HG02870 (cell line): ENCODE measurements at regions not wholly inside any gene's neighbourhood (a gene's known extent, or its start where the extent isn't known, plus 50 kb on each side); places are given as distances from the start of the nearest gene placed in this dataset.

Source experiments
- ATAC-seq: cut with Tn5 transposase; IDR thresholded peaks from one replicate; pipeline ENCODE4 v1.9.1; 2021; ENCODE audit warnings: mild to moderate bottlenecking, moderate library complexity; ENCODE audit not compliant: unreplicated experiment

DNA sequence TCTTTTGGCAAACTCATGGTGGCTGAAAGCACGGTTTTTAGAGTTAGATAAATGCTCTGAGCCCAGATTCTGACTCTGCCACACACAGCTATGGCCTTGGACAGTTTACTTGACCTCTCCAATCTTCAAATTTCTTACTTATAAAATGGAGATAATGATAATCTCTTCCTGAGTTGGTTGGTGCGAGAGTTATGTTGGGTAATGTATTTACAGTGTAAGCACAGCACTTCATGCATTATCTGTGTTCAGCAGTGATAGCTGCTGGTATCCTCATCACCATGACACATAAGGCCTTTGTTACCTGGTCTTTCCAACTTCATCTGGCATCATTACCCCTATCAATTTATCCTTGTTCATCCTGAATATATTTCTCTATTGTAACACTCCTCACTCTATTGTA, 178.8 kb upstream of the ELL2 start:
- ATAC-seq: no peak

DNA sequence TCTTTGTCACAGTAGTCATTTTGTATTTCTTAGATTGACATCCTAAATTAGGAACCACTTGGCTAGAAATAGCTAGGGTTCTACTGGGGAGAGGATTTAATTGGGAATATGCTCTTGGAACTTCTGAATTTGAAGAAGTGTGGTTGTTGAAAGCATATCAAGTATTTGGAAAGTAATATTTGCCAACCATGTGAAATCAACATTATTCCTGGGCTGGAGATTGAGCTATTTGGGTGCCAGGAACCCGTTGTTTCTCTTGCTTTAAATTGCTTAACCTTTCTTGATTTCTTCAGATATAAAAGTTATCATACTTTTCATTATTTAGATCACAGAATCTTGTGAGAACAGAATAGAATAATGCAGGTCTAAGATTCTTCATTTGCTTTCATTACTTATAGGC, 178.4 kb upstream of the ELL2 start:
- no peak for ATAC-seq

DNA sequence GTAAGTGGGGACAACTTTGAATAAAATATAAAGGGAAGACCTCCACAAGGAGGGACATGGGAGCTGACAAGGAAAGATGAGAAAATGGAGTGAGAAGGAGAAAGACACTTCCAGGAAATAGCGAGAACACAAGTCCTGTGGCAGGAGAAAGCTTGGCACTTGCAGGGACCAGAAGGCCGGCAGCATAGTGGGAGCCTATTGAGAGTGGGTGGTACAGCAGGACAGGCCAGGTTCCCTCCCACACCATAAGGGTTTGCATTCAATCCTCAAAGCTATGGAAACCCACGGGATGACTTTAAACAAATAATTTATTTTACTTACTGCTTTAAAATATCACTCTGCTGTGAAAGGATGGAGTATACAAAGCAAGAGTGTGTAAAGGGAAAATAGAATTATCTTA, 173.2 kb upstream of the ELL2 start:
- ATAC-seq: no peak

DNA sequence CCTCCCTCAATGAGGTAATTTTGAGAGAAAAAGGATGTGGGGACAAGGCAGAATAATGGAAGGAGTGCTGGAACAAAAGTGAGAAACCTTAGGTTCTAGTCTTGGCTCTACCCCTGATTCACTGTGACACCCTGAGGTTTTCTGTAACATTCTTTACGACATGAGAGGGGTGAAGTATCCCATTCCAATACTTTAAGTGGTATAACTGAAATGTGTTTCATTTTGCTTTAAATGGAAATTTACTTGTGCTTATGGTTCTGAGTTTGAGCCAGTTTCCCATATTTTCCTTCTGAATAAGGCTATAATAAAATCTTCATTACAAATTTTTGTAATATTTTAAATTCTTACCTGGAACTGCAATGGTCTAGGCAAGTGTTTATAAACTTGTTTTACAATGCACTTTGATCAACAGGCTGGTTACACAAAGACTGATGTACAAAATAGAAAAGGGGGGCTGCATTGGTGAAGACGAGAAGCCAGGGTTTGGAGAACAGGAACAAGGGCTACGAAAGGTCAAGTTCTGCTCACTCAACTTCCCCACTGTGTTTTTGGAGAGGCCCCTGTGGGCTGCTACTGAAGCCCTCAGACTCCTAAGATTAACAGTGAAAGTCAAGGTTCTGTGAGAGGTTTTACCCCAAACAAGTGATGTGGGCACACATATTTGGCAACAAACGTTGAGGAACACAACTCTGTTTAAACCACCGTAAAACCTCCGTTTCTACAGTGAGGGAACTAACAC, 171.9 kb upstream of the ELL2 start:
- ATAC-seq: no peak

DNA sequence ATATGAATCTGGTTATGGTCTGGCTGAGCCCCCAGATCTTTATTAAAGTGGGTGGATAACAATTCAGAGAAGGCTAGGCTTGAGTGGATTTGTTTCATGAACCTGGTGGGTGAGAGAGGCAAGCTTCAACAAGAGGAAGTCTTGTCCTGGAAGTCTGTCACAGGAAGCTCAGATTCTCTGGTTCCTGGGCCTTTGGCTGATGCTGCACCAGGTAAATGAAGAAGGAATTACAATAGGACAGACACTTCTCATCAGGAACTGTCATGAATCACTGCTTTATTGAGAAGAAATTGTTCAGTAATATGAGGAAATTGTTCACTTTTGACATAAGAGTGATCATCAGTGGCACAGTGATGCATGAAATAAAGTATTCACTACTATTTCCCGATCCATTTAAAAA, 167.6 kb upstream of the ELL2 start:
- ATAC-seq: no peak

DNA sequence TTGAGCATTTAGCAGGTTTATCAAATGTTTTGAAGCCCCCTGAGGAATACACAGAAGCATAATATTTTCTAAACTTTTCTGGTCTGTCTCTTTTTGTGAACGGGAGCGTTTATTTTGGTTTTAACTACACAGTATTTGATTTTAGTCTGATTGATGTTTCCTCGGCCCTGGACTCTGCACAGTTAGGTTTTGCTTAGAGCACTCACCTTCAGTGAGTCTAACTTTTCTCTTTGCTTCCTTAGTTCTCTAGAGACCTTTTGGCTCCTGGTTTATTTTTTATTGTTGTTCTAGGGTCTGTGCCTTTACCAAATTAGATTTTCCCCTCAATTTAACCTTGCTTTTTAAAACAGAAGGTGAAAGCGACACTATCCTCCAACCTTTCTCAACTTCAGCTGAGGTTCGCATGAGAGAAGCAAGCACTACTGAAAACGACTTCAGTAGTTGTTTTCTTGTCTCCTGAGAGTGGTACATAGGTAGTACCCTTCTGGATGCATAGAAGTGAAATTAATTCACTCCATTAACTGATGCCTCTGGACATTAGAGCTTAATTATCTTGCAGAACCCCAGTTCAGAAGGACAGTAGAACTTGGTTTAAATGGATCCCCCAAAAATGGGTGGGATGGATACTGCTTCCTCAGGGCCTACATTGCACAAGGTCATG, 166.7 kb upstream of the ELL2 start:
- no peak for ATAC-seq

DNA sequence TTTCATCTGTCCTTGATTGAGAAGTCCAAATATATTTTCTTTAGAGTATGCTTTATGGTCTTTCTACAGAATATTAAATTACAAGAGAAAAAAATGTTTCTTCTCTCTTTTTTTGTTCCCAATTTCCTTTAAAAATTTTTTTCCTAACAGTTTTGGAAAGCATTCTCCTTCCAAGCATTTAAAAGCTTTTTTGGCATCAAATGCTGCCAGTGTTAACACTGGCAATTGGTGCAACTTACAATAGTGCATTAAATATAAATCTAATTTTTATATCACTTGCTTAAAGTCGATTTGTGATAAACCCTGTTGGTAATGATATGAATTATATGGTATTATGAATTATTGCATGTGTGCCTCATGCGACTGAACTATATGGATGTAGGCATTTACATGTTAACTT, 165.9 kb upstream of the ELL2 start:
- no peak for ATAC-seq

DNA sequence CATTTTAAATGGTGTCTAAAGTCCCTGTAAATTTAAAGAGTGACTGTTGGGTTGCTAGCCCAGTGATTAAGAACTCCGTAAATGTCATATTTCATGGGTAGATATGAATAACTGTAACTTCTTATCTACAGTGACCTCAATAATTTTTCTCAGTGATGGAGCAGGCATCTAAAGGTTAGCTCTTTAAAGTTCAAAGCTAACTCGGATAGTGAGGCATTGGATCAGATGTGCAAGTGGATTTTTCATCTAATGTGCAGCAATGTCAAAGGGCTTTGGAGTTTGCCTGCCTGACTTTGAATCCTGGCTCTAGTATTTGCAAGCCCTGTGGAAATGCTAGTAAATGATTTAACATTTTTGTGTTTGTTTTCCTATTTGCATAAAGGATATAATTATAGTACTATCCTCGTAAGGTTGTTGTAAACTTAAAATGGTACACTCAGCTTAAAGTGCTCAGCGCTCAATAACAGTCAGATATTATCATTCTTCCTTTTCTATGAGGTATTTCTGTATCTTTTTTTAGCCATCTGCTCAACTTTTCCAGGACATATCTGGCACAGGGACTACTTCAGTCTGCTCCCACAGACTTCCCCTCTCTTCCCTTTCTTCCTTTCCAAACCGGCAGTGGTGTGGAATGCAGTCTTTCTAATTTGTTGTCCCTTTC, 163.7 kb upstream of the ELL2 start:
- ATAC-seq: no peak

DNA sequence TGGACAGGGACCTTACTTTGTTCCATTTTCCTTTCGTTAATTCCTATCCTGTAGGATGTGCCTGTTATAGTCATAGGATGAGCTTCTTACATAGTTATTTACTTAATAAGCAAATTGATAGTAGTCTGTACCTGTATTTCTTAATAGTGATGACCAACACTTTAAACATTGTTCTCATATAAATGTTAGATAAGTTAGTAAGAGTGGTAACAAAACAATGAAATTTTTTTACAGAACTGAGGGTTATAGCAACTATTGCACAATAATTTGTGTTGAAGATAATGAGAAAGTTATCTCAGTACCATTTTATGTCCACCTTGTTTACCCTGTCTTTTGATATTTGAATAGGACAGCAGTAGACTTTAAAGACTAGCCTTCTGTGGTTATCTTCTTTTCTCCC, 162.9 kb upstream of the ELL2 start:
- ATAC-seq: no peak

DNA sequence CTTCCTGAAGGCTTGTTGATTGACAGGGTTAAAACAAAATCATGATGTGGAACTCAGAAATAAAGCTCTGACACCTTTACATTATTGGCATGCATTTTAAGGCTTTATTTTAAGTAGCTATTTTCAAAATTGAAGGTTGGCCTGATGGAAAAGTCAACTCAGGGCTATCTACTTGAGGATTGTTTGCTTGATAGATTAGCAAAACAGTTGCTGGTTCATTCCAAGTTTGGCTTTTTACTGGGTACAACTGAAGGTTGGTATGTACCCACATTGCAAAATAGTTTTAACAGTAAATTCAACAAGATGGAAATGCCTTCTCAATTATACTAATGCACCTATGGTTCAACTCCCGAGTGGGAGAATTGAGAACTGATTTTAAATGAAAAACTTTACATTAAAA, 161.8 kb upstream of the ELL2 start:
- ATAC-seq: no peak

DNA sequence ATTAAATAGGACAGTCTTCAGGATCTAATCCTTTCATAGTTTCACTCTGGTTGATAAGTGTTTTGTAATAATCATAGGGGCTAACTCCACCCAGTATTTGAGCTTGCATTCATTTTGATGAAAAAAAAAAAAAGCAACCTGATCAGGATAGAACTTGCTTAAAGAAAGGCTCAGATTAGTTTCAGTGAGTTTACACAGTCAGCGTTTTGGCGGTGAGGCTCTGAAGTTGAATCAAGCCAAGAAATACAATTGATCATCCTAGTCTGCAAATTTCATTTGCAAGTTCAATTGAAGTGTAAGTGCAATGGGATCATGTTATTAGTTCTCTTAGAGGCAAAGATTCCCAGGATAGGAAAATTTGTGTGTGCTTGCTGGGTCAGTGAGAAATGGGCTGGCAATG, 159.7 kb upstream of the ELL2 start:
- no peak for ATAC-seq

DNA sequence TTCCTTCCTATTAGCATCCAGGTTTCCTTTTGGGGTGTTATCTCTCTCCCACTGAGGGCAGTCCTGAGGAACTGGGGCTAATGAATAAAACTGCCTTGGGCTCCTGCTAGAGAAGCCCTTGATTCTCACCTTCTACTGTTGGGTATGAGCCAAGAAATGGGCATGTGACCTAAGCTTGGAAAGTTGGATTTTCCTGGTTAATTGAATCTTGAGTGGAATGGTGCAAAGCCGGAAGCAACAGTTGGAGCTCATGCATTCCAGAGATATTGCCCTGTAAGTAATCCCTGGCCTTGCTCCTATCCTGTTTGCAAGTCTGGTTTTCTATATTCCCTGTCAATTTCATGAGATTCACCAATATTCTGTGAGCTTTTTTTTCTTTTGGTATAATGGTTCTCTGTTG, 158.5 kb upstream of the ELL2 start:
- no peak for ATAC-seq

DNA sequence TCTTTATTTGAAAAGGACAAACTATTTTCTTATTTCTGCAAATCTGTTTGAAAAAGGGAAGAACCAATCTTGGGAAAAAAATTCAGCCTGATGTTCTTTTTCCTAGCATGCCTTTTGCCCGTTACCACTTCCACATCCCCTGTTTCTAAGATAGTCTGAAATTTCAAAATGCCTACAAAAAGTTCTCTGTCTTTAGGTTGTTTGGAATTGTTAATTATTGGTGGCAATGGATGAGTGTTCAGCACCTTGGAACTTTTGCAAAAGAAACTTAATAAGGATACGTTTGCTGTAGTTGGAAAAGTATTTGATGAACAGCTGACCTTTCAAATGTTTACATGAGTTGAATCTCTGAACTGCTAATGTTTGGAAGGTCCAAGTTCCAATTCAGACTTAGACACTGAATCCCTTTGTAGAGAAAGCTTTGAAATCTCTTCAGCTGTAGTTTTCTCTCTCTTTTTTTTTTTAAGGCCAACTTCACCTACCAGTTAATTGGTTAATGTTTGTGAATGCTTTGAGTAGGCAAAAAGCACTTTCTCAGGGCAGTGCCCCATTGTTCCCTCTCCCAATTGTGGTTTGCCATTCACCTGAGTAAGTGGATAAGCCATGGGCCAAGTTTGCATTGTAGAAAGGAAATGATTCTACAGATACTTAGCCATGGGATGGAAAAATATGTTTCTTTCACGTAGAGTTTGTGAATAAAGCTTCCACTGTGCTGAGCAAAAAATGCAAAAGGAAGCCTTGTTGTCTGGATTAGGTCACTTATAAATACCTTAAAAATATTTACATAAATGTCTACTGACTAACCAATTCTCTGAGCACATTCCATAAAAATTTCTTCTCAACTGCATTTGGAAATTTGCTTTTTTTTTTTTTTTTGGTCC, 156.4 kb upstream of the ELL2 start:
- no peak for ATAC-seq

DNA sequence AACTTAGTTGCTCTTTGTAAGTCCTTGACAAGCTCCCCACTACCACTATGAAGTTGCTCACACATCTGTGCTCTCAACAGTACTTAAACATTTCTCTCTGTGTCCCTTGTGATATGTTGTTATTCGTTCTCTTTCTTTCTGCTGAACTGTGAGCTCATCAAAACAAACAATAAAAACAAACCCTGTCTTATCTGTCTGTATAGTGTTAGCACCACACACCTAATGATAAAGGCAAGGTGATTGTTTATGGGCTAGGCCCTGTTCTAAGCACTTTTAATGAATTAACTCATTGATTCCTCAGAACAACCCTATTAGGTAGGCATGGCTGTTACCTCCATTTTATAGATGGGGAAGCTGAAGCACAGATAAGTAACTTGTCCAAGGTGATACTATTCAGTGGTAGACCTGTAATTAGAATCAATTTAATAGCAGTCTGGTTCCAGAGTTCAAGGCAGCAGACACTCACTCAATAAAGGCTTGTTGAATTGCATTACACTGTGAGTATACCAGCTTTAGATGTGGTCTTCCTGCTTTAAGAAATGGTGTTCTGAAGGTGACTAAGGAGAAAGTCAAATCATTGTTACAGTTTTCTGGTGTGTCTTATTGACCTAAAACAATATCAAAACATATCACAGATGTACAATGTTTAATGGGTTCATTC, 153.6 kb upstream of the ELL2 start:
- ATAC-seq: no peak

DNA sequence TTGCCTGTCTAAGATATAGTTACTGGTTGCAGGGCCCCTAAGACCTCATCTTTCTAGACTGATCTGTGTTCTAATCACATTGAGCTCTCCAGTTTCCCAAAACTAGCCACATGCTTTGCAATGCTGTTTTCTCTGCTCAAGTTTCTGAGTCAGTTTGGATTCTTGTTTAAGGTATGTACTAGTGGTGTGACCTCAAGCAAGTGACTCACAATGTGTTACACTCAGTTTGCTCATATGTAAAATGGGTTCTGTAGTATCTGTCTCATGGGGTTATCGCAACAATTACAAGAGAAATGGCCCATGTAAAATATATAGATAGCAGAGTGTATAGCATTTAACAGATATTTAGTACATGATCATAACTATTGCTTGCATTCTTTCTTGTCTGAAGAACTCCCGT, 153.1 kb upstream of the ELL2 start:
- ATAC-seq: no peak

DNA sequence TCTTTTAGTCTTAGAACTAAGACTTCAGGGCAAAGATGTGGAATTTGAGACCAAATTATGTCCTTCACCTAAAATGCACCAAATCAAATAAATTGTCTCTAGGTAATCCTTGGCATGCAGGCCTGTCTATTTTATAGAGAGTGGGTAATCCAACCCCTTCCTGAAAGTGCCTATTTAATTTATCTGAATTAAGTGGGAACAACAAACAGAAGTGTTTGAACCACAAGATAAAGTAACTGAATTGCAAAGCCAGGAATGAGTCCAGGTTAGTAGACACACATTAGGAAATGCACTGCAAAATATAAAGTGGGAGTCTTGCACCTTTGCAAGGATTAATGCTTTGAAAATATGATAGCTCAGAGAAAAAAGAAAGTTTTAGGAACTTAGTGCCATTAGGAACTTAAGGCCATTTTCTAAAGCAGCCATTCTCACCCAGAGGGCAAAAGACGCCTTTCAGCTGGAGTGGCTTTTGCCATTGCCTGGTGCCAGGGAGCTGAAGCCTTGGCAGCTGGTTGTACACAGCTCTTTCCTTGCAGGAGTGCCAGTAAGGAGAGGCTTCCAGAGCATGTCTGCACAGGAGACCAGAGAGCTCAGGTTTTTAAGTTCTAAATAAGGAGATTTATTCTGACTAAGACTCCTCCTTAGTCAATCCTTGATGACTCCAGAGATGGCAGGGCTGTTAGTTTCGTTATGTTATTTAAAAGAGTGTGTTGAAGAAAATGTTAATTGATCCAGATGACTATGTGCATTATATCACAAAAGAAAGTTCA, 151.7 kb upstream of the ELL2 start:
- no peak for ATAC-seq

DNA sequence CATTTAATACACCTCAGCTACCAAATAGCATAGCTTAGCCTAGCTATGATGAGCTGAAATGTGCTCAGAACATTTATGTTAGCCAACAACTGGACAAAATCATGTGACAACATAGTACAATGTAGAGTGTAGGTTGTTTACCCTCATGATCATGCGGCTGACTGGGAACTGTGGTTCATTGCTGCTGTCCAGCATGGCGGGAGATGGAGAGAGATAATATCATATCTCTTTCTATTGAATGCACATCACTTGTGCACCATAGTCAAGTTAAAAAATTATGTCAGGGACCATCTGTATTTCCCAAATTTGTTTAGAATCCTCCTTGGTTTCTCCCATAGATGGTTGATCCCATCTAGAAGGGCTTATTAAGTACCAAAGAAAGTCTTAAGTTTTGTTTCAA, 151.1 kb upstream of the ELL2 start:
- ATAC-seq: no peak

DNA sequence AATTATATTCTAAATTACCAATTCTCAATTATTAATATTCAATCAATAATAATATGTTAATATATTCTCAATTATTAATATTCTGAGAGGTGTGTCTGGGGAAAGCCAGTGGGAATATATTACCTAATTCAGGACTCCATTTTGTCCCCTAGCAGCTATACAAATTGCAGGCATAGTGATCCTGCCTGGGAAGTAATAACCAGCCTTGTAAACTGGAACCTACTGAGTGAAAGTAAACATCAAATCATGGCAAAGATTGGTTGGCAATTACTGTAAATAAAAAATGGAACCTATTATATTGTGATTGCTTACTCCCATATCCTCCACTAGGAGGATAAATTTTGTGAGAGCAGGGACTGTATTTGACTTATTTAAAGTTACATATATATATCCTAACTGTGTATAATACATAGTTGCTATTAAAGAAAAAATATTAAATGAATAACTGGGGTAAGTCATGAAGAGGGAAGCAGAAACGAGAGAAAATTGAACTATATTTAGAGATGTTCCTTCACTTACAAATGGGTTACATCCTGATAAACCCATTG, 150.5 kb upstream of the ELL2 start:
- no peak for ATAC-seq

DNA sequence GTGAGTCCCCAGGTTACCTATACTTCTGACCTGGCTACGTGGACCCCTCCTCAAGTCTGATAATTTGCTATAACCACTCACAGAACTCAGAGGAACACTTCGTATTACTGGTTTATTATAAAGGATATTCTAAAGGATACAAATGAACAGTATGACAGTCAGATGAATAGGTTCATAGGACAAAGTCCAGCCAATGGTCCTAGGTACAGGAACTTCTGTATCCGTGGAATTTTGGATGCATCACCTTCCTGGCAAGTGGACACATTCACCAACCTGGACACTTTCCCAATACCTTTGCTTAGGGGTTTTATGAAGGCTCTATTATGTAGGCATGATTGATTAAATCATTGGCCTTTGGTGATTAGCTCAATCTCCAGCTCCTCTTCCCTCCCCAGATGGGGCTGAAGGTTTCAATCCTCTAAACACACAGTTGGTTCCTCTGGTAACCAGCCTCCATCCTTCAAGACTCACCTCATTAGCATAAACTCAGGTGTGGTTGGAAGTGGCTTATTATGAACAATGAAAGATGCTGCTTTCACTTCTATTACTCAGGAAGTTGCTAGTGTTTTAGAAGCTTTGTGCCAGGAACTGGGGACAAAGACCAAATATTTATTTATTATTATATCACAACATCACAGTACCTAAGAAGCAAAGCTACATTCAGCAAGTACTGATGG, 149.6 kb upstream of the ELL2 start:
- ATAC-seq: no peak
